GM19238 (cell line): ENCODE measurements at regions not wholly inside any gene's neighbourhood (a gene's known extent, or its start where the extent isn't known, plus 50 kb on each side); places are given as distances from the start of the nearest gene placed in this dataset.
"Not testable (repeated sequence)": the region's sequence is repeated elsewhere in the genome, so short reads cannot be mapped to it uniquely, and the experiment has no call there.

Experiments used
- DNase-seq: peaks from one replicate; pipeline ENCODE4 v3.0.0; 2011; ENCODE audit warnings: low spot score; ENCODE audit not compliant: insufficient read length

GRCh38 chr13:80865329-80865728, 524.4 kb upstream of the SPRY2 start:
- DNase-seq = no peak

- no peak for DNase-seq
Measured at GRCh38 chr13:80862456-80862855, 521.5 kb upstream of the SPRY2 start.

- no peak for DNase-seq
Measured at GRCh38 chr13:80860845-80861244, 519.9 kb upstream of the SPRY2 start.

GRCh38 chr13:80858131-80858530, 517.2 kb upstream of the SPRY2 start:
- no peak for DNase-seq

- no peak for DNase-seq
Measured at GRCh38 chr13:80857321-80857720, 516.4 kb upstream of the SPRY2 start.

- no peak for DNase-seq
Measured at GRCh38 chr13:80850771-80851170, 509.8 kb upstream of the SPRY2 start.

- DNase-seq = no peak
Measured at GRCh38 chr13:80844164-80844563, 503.2 kb upstream of the SPRY2 start.

- DNase-seq = no peak
Measured at GRCh38 chr13:80841414-80841813, 500.5 kb upstream of the SPRY2 start.

- DNase-seq = no peak
Measured at GRCh38 chr13:80840316-80840976, 499.5 kb upstream of the SPRY2 start.

- DNase-seq = no peak
Measured at GRCh38 chr13:80835902-80836301, 495.0 kb upstream of the SPRY2 start.

- DNase-seq = no peak
Measured at GRCh38 chr13:80830431-80830830, 489.5 kb upstream of the SPRY2 start.

- no peak for DNase-seq
Measured at GRCh38 chr13:80828759-80829158, 487.8 kb upstream of the SPRY2 start.

- no peak for DNase-seq
Measured at GRCh38 chr13:80825276-80825675, 484.4 kb upstream of the SPRY2 start.

GRCh38 chr13:80824229-80824628, 483.3 kb upstream of the SPRY2 start:
- no peak for DNase-seq

- DNase-seq = no peak
Measured at GRCh38 chr13:80823472-80823871, 482.5 kb upstream of the SPRY2 start.

- DNase-seq = no peak
Measured at GRCh38 chr13:80821466-80821865, 480.5 kb upstream of the SPRY2 start.

- no peak for DNase-seq
Measured at GRCh38 chr13:80817979-80818378, 477.1 kb upstream of the SPRY2 start.

GRCh38 chr13:80814541-80814940, 473.6 kb upstream of the SPRY2 start:
- DNase-seq = no peak

GRCh38 chr13:80810294-80810693, 469.4 kb upstream of the SPRY2 start:
- DNase-seq = not testable (repeated sequence)

- no peak for DNase-seq
Measured at GRCh38 chr13:80802946-80803345, 462.0 kb upstream of the SPRY2 start.

- DNase-seq = no peak
Measured at GRCh38 chr13:80798576-80799133, 457.7 kb upstream of the SPRY2 start.

- no peak for DNase-seq
Measured at GRCh38 chr13:80787604-80788003, 446.7 kb upstream of the SPRY2 start.

- DNase-seq = no peak
Measured at GRCh38 chr13:80783926-80784565, 443.1 kb upstream of the SPRY2 start.
